ENCODE measurements at regions not wholly inside any gene's neighbourhood (a gene's known extent, or its start where the extent isn't known, plus 50 kb on each side); places are given as distances from the start of the nearest gene placed in this dataset.
"Not testable (repeated sequence)": the region's sequence is repeated elsewhere in the genome, so short reads cannot be mapped to it uniquely, and the experiment has no call there.

GRCh38 chr5:54885636-54886035 is 99.8 kb downstream of the ESM1 start:
- DNase-seq (ENCODE audit: low read depth), result no peak

DNA sequence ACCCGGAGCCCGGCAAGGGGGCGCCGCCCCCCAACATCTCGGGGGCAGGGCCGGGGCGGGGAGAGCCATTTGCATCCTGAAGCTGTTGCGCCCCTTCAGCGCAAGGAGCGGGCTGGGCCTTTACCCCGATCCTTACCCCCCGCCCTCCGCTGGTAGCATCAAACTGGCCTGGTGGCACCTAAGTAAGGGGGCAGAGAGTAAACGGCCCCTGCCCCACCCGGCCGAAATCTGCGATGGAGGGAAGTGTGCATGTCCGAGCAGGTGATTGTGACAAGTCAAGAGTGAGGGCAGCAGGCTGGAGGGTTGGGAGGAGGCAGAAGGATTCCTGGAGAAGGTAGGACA is 101.2 kb downstream of the ESM1 start:
- DNase-seq (ENCODE audit: low read depth), result no peak

- peak; percentile 96 for DNase-seq (ENCODE audit: low read depth)
Measured at GRCh38 chr5:54883374-54884194, 101.8 kb downstream of the ESM1 start.

- DNase-seq (ENCODE audit: low read depth), result peak; percentile 73
Measured at GRCh38 chr5:54882841-54883240, 102.6 kb downstream of the ESM1 start.

GRCh38 chr5:54882101-54882500 is 103.3 kb downstream of the ESM1 start:
- DNase-seq (ENCODE audit: low read depth), result no peak

- peak; percentile 83 for DNase-seq (ENCODE audit: low read depth)
Measured at GRCh38 chr5:54881286-54882005, 103.9 kb downstream of the ESM1 start.

- no peak for DNase-seq (ENCODE audit: low read depth)
Measured at GRCh38 chr5:54876976-54877375, 108.4 kb downstream of the ESM1 start.

GRCh38 chr5:54876556-54876955 is 108.8 kb downstream of the ESM1 start:
- DNase-seq (ENCODE audit: low read depth), result no peak

DNA sequence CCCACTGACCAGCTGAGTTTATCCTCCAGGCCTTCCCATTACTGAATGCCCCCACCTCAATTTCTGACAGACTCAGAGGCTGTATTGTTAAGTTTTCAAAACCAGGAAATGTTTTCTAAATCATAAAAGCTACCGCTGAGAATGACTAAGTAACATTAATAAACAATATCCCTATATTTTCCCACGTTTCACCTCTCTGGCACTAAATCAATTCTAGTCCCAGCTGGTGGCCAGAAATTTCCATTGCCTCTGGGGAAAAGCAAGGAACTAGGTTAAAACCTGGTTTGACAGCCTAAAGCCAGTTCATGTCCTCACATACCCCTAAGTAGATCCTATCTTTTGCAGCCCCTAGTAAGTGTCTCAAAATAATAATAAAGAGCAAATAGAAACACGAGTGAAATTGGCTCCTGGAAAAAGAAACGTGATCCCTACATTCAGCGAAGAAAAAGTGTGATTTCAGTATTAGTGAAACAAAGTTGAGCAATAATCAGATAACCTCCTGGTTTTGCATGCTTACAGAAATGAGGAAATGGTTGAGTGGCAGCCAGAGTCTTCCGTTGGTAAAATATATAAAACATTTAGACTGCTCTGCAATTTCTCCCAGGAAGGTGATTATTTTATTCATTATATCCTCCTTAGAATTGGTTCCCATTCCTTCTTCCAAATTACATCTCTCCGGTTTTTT is 110.9 kb downstream of the ESM1 start:
- no peak for DNase-seq (ENCODE audit: low read depth)

DNA sequence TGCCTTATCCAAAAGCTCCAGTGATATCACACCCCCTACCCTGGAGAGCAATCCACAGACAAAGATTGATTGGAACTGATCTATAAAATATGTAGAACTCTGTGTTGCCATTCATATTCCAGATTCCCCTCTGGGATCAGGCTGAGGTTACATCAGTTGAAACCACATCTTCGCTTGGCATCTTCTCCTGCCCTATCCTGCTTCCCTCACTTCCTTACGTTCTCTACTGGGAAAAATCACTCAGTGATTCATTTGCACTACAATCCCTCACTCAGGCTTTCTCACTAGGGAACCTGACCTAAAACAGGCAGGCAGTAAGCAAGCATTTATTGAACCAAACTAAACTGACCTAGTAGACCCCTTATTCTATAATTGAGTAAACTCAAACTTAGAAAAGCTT is 111.7 kb downstream of the ESM1 start:
- peak; percentile 19 for DNase-seq (ENCODE audit: low read depth)

GRCh38 chr5:54872810-54873209 is 112.6 kb downstream of the ESM1 start:
- DNase-seq (ENCODE audit: low read depth), result peak; percentile 45

DNA sequence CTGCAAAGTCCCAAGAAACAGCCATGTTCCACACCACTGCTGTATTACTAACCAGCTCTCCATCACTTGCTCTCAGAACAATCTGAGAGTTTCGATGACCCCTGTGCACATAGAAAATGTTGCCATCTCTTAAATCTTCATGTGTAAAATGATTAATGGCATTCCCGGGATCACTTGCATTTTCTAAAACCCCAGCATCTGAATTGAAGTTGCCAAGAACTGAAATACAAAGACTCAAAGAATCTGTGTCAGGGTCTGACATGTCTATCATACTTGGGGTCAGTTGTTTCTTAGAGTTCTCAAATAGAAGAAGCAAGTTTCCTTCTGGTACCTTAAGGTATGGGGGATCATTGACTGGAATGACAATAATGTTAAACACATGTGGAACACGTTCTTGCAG is 115.1 kb downstream of the ESM1 start:
- no peak for DNase-seq (ENCODE audit: low read depth)

GRCh38 chr5:54869691-54870090 is 115.7 kb downstream of the ESM1 start:
- no peak for DNase-seq (ENCODE audit: low read depth)

GRCh38 chr5:54868511-54869483 is 116.6 kb downstream of the ESM1 start:
- DNase-seq (ENCODE audit: low read depth), result peak; percentile 40

DNA sequence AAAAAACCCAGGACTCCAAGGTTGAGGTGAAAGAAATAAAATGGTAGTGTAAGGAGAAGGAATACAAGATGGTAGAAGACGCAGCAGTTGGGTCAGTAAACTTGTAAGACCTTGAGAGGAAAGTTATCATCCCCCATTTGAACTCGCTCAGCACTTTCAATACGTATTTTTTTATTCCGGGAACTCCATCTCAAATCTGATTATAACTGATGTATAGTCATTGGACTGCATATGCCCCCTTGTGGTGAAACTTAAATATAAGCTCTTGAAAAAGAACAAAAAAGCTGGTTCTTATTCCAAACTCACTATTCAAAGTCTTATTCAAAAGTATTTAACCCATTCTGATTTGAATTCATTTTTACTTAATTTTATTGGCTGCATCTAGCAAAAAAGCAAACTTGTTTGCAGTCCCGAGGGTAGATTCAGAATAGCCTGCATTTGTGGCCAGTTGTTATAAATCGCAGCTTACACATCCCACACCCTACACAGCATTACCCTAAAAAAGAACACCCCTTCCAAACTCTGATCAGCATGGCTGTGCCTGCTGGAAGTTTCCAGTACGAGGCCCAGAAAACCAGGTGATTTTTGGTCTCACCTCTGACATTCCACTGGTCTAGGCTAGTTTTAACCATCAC is 118.0 kb downstream of the ESM1 start:
- peak; percentile 68 for DNase-seq (ENCODE audit: low read depth)

GRCh38 chr5:54864911-54865515 is 120.4 kb downstream of the ESM1 start:
- not testable (repeated sequence) for DNase-seq (ENCODE audit: low read depth)

- no peak for DNase-seq (ENCODE audit: low read depth)
Measured at GRCh38 chr5:54862036-54862435, 123.4 kb downstream of the ESM1 start.

GRCh38 chr5:54861212-54861894 is 124.0 kb downstream of the ESM1 start:
- peak; percentile 36 for DNase-seq (ENCODE audit: low read depth)

DNA sequence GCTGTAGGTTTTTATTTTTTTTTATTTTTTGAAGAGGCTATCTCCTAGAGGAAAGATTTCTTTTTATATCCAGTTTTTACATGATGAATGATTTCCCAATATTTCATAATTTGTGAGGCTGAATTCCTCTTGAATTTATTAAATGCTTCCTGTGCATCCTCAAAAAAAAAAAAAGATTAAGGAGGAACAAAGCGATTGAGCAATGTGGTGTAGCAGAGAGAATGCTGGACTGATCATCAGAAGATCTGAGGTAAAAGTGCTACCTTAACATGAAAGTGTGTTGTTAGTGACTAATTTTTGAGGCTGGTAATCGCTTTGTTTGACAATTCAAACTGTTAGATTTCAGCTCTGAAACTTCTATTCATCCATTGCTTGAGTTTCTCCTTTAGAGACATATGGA is 125.1 kb downstream of the ESM1 start:
- no peak for DNase-seq (ENCODE audit: low read depth)

- no peak for DNase-seq (ENCODE audit: low read depth)
Measured at GRCh38 chr5:54859316-54859715, 126.1 kb downstream of the ESM1 start.

Measured in myocyte (in vitro differentiated cells).